ENCODE measurements at regions not wholly inside any gene's neighbourhood (a gene's known extent, or its start where the extent isn't known, plus 50 kb on each side); places are given as distances from the start of the nearest gene placed in this dataset.
A peak's percentile ranks its signal among the peaks of the same experiment; 100 is the strongest.

DNA sequence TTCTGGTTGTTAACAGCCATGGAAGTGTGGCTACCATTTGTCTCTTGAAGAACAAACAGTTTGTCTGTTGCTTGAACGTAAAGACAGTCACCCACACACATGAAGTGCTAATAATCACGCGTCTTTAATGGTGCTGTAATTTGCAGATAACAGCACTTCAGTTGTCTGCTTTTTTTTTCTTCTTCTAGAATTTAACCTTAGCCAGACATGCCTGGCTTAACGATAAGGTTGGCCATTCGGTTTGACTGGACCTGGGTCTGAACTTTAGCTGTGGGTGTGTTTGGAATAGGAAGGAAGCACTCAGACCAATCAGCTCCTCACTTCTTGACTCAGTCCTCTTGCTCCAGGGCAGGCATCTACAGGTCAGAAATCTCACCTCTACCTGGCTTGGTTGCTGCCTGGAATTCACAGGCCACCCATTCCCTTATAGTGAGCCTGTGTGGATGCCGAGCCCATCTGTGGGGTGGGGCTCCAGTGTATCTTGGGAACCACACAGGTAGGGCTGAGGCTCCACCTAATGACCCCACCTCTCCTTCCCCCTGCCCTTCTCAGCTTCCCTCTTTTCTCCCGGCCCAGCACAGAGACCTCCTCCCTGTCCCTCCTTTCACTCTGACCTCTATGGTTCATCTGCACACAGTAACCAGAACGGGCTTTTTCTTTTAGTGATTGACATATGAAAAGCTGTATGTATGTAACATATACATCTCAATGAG, 246.4 kb upstream of the PWP1 start:
- Histone ChIP-seq H3K4me1 (peaks cover 5% of the 10 kb centered on the region), H3K27ac (no peak overlapping the region), H3K27me3 (no peaks in the 10 kb centered on the region), H3K36me3 (ENCODE audit: low read depth, missing control alignments) (no peaks in the 10 kb centered on the region), H3K4me3 (no peak overlapping the region), H3K9me3 (no peaks in the 10 kb centered on the region)
- TF ChIP-seq POLR2A (IDR thresholded peaks at IDR 0.05), result no peak
- TF ChIP-seq, protein P1, sequence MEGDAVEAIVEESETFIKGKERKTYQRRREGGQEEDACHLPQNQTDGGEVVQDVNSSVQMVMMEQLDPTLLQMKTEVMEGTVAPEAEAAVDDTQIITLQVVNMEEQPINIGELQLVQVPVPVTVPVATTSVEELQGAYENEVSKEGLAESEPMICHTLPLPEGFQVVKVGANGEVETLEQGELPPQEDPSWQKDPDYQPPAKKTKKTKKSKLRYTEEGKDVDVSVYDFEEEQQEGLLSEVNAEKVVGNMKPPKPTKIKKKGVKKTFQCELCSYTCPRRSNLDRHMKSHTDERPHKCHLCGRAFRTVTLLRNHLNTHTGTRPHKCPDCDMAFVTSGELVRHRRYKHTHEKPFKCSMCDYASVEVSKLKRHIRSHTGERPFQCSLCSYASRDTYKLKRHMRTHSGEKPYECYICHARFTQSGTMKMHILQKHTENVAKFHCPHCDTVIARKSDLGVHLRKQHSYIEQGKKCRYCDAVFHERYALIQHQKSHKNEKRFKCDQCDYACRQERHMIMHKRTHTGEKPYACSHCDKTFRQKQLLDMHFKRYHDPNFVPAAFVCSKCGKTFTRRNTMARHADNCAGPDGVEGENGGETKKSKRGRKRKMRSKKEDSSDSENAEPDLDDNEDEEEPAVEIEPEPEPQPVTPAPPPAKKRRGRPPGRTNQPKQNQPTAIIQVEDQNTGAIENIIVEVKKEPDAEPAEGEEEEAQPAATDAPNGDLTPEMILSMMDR (IDR thresholded peaks at IDR 0.05), result no peak
- no peak for DNase-seq
- intact Hi-C loops (cut with DNase I; ENCODE audit: low total_unique reads), result no loop called here
- 60 to 74% methylated on average over 8 of the region's 8 CpGs for WGBS, 2 donors

DNA sequence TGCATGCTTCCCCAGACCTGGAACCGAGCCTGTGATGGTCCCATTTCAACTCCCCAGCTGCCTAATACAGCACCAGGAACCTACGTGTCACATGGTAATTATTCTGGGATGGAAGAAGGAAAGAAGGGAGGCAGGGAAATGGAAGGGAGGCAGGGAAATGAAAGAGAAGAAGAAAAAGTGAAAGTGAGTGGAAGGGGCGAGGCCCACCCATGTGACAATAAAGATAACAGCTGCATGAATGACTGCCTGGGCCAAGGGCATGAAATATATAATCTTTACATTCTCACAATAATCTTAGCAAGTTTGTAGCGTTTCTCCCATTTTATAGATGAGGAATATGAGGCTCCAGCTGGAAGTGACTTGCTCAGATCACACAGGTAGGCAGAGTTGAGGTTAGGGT, 245.0 kb upstream of the PWP1 start:
- Histone ChIP-seq H3K36me3 (ENCODE audit: low read depth, missing control alignments) (no peaks in the 10 kb centered on the region), H3K4me3 (no peak overlapping the region), H3K27ac (no peak overlapping the region), H3K4me1 (peaks cover 5% of the 10 kb centered on the region), H3K27me3 (no peaks in the 10 kb centered on the region), H3K9me3 (no peaks in the 10 kb centered on the region)
- intact Hi-C loops (cut with DNase I; ENCODE audit: low total_unique reads), result no loop called here
- no peak for TF ChIP-seq POLR2A (IDR thresholded peaks at IDR 0.05)
- TF ChIP-seq, protein P1 (IDR thresholded peaks at IDR 0.05), result no peak
- 83 to 86% methylated on average over 4 of the region's 4 CpGs for WGBS, 2 donors
- no peak for DNase-seq

GRCh38 chr12:107441665-107442300, 243.8 kb upstream of the PWP1 start:
- H3K9me3 ChIP-seq, result no peaks in the 10 kb centered on the region
- no peaks in the 10 kb centered on the region for H3K27me3 ChIP-seq
- no peak overlapping the region for H3K27ac ChIP-seq
- peaks cover 5% of the 10 kb centered on the region for H3K4me1 ChIP-seq
- H3K4me3 ChIP-seq, result no peak overlapping the region
- no peaks in the 10 kb centered on the region for H3K36me3 ChIP-seq (ENCODE audit: low read depth, missing control alignments)
- intact Hi-C loops (cut with DNase I; ENCODE audit: low total_unique reads), result no loop called here
- peak; percentile 26 for DNase-seq
- WGBS, 2 donors, result 57 to 58% methylated on average over 8 of the region's 8 CpGs
- TF ChIP-seq, protein P1 (IDR thresholded peaks at IDR 0.05), result no peak
- TF ChIP-seq POLR2A (IDR thresholded peaks at IDR 0.05), result no peak

- Histone ChIP-seq H3K27ac (no peak overlapping the region), H3K9me3 (no peaks in the 10 kb centered on the region), H3K36me3 (ENCODE audit: low read depth, missing control alignments) (no peaks in the 10 kb centered on the region), H3K4me1 (peaks cover 5% of the 10 kb centered on the region), H3K27me3 (no peaks in the 10 kb centered on the region), H3K4me3 (no peak overlapping the region)
- intact Hi-C loops (cut with DNase I; ENCODE audit: low total_unique reads), result no loop called here
- 63 to 74% methylated on average over 7 of the region's 7 CpGs for WGBS, 2 donors
- DNase-seq, result peak; percentile 19
- TF ChIP-seq, protein P1 (IDR thresholded peaks at IDR 0.05), result no peak
- no peak for TF ChIP-seq POLR2A (IDR thresholded peaks at IDR 0.05)
Observed at GRCh38 chr12:107442326-107442987, 243.1 kb upstream of the PWP1 start.

Measured in testis (tissue), 2 donors.